Sigmoid colon (tissue), 6 donors: ENCODE measurements at regions not wholly inside any gene's neighbourhood (a gene's known extent, or its start where the extent isn't known, plus 50 kb on each side); places are given as distances from the start of the nearest gene placed in this dataset.

Experiments used
- DNase-seq: peaks from one replicate; pipeline ENCODE4 v3.0.0-alpha.2; 2019
- H3K27ac ChIP-seq, 4 donors: fragments of 200-600 bp; sonication (generic); one replicate each; pipeline ENCODE4 v1.5.1; 2016 to 2019; ENCODE audit warnings: mild to moderate bottlenecking in 1 of 4
- H3K27me3 ChIP-seq, 3 donors: fragments of 200-600 bp; sonication (generic); one replicate each; pipeline ENCODE4 v1.5.1; 2019; ENCODE audit warnings: mild to moderate bottlenecking in 1 of 3
- H3K36me3 ChIP-seq, 4 donors: fragments of 200-600 bp; sonication (generic); one replicate each; pipeline ENCODE4 v1.5.1; 2016 to 2019
- H3K4me1 ChIP-seq, 4 donors: fragments of 200-600 bp; sonication (generic); one replicate each; pipeline ENCODE4 v1.5.1; 2017 to 2019
- H3K4me3 ChIP-seq, 4 donors: fragments of 200-600 bp; sonication (generic); one replicate each; pipeline ENCODE4 v1.5.1; 2017 to 2019; ENCODE audit warnings: mild to moderate bottlenecking in 2 of 4, moderate library complexity in 1 of 4
- H3K9me3 ChIP-seq, 4 donors: fragments of 200-600 bp in 3 of 4; sonication (generic) in 3 of 4; one replicate each; pipeline versions ENCODE4 v1.5.1 to v1.6.1; 2013 to 2019
- CTCF ChIP-seq, 4 experiments: fragments of 450-650 bp in 3 of 4; fragments of 200-600 bp in 1 of 4; IDR thresholded peaks; one replicate each; pipeline ENCODE4 v1.5.1; 2016 to 2019; ENCODE audit warnings: antibody characterized with exemption in 4 of 4, mild to moderate bottlenecking in 3 of 4, moderate library complexity in 2 of 4
- EP300 ChIP-seq, 4 donors: sonication (generic); formaldehyde crosslinking; IDR thresholded peaks; one replicate each; pipeline ENCODE4 v1.6.1; 2017; ENCODE audit warnings: antibody characterized with exemption in 4 of 4
- POLR2A ChIP-seq, 2 donors: fragments of 450-650 bp; IDR thresholded peaks; one replicate each; pipeline ENCODE4 v1.6.1; 2016; ENCODE audit warnings: antibody characterized with exemption in 2 of 2, mild to moderate bottlenecking in 2 of 2, moderate library complexity in 2 of 2
- POLR2AphosphoS5 ChIP-seq, 4 donors: sonication (generic); formaldehyde crosslinking; IDR thresholded peaks; one replicate each; pipeline ENCODE4 v1.6.1; 2017; ENCODE audit warnings: antibody characterized with exemption in 4 of 4
- WGBS, 2 donors: extraction: QIAGEN DNeasy Blood & Tissue Kit; methylation state at CpG; one replicate each; pipeline ENCODE4 v1.1.7; 2013; 5-methylcytosine and 5-hydroxymethylcytosine counted together
- intact Hi-C: fragments of 100-400 bp; cut with DNase I; formaldehyde crosslinking; loops from one replicate; pipeline ENCODE4 v1.15.1; 2023
- donor health status: healthy with polysubstance abuse.
- donor health status: healthy.

GRCh38 chr2:9124231-9124741, 82.3 kb upstream of the ASAP2 start:
- intact Hi-C loops: no loop called here
- 85 to 89% methylated on average over 14 of the region's 14 CpGs for WGBS, 2 donors
- Histone ChIP-seq H3K27me3 (no peaks in the 10 kb centered on the region), H3K9me3 (no peaks in the 10 kb centered on the region), H3K4me3 (no peak overlapping the region), H3K36me3 (no peaks in the 10 kb centered on the region), H3K27ac (no peak overlapping the region), H3K4me1 (no peaks in the 10 kb centered on the region)
- DNase-seq: peak; percentile 47
- TF ChIP-seq CTCF (IDR thresholded peaks at IDR 0.05) (no peak), EP300 (IDR thresholded peaks at IDR 0.05) (no peak), POLR2A (IDR thresholded peaks at IDR 0.05) (no peak), POLR2AphosphoS5 (IDR thresholded peaks at IDR 0.05) (no peak)

GRCh38 chr2:9123069-9123468, 83.5 kb upstream of the ASAP2 start:
- no peaks in the 10 kb centered on the region for H3K9me3 ChIP-seq
- no peaks in the 10 kb centered on the region for H3K4me1 ChIP-seq
- H3K4me3 ChIP-seq: no peak overlapping the region
- intact Hi-C loops: no loop called here
- TF ChIP-seq POLR2AphosphoS5 (IDR thresholded peaks at IDR 0.05) (no peak), CTCF (IDR thresholded peaks at IDR 0.05) (no peak), EP300 (IDR thresholded peaks at IDR 0.05) (no peak), POLR2A (IDR thresholded peaks at IDR 0.05) (no peak)
- H3K36me3 ChIP-seq: no peaks in the 10 kb centered on the region
- DNase-seq: peak; percentile 48
- no peak overlapping the region for H3K27ac ChIP-seq
- 73 to 82% methylated on average over 5 of the region's 5 CpGs for WGBS, 2 donors
- no peaks in the 10 kb centered on the region for H3K27me3 ChIP-seq

- peak; percentile 34 for DNase-seq
- Histone ChIP-seq H3K4me1 (no peaks in the 10 kb centered on the region), H3K36me3 (no peaks in the 10 kb centered on the region), H3K4me3 (no peak overlapping the region), H3K27me3 (no peaks in the 10 kb centered on the region), H3K9me3 (no peaks in the 10 kb centered on the region), H3K27ac (no peak overlapping the region)
- WGBS, 2 donors: 92 to 95% methylated on average over 8 of the region's 8 CpGs
- intact Hi-C loops: no loop called here
- TF ChIP-seq POLR2AphosphoS5 (IDR thresholded peaks at IDR 0.05): no peak
Measured at GRCh38 chr2:9122367-9122766, 84.2 kb upstream of the ASAP2 start.

- no peak overlapping the region for H3K27ac ChIP-seq
- no peak overlapping the region for H3K4me3 ChIP-seq
- TF ChIP-seq POLR2A (IDR thresholded peaks at IDR 0.05) (no peak), POLR2AphosphoS5 (IDR thresholded peaks at IDR 0.05) (no peak), CTCF (IDR thresholded peaks at IDR 0.05) (no peak), EP300 (IDR thresholded peaks at IDR 0.05) (no peak)
- H3K4me1 ChIP-seq: no peaks in the 10 kb centered on the region
- peak; percentile 27 for DNase-seq
- 83 to 86% methylated on average over 11 of the region's 11 CpGs for WGBS, 2 donors
- no peaks in the 10 kb centered on the region for H3K9me3 ChIP-seq
- H3K27me3 ChIP-seq: no peaks in the 10 kb centered on the region
- no peaks in the 10 kb centered on the region for H3K36me3 ChIP-seq
- intact Hi-C loops: no loop called here
Measured at GRCh38 chr2:9118383-9118960, 88.1 kb upstream of the ASAP2 start.

GRCh38 chr2:9115229-9115628, 91.4 kb upstream of the ASAP2 start:
- no peaks in the 10 kb centered on the region for H3K36me3 ChIP-seq
- no peaks in the 10 kb centered on the region for H3K27me3 ChIP-seq
- 88 to 96% methylated on average over 2 of the region's 2 CpGs for WGBS, 2 donors
- TF ChIP-seq EP300 (IDR thresholded peaks at IDR 0.05) (no peak), POLR2AphosphoS5 (IDR thresholded peaks at IDR 0.05) (no peak), POLR2A (IDR thresholded peaks at IDR 0.05) (no peak), CTCF (IDR thresholded peaks at IDR 0.05) (no peak)
- peaks cover 0 to 13% (median 12%) of the 10 kb centered on the region in 4 donors for H3K4me1 ChIP-seq
- no peak for DNase-seq
- no peak overlapping the region for H3K27ac ChIP-seq
- intact Hi-C loops: no loop called here
- no peak overlapping the region for H3K4me3 ChIP-seq
- no peaks in the 10 kb centered on the region for H3K9me3 ChIP-seq
